ENCODE measurements at regions not wholly inside any gene's neighbourhood (a gene's known extent, or its start where the extent isn't known, plus 50 kb on each side); places are given as distances from the start of the nearest gene placed in this dataset.

GRCh38 chr7:124324262-124324661 is 291.4 kb upstream of the TMEM229A start:
- no peak for TF ChIP-seq EZH2phosphoT487 (IDR thresholded peaks at IDR 0.05; ENCODE audit: insufficient read depth, low read depth)
- no peak for TF ChIP-seq EZH2 (IDR thresholded peaks at IDR 0.05; ENCODE audit: insufficient read depth, poor library complexity, severe bottlenecking)

Data from GM23248 (cell line).